ENCODE measurements at regions not wholly inside any gene's neighbourhood (a gene's known extent, or its start where the extent isn't known, plus 50 kb on each side); places are given as distances from the start of the nearest gene placed in this dataset.

DNA sequence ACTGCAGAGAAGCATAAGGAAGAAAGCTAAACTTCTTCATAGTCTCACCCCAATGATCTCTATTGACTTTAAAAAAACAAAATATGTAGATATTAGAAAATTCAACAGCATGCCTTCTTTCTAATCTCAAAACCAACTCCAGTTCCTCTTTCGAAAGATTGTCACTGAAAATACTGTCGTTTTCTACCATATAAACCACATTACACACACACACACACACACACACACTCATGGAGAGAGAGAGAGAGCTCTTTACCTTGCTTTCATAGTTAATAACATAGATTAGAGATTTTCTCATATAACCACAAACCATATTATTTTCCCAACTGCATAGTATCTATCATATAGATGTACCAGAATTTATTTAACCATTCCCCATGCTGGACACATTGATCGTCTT, 296.2 kb upstream of the MGMT start:
- Mint-ChIP-seq H3K9me3 (no peaks in the 10 kb centered on the region), H3K4me3 (no peak overlapping the region), H3K4me1 (ENCODE audit: low read depth) (no peaks in the 10 kb centered on the region), H3K27me3 (ENCODE audit: low read depth) (no peaks in the 10 kb centered on the region), H3K36me3 (ENCODE audit: insufficient read depth) (no peaks in the 10 kb centered on the region)
- no peak for ATAC-seq
- no peak for DNase-seq

DNA sequence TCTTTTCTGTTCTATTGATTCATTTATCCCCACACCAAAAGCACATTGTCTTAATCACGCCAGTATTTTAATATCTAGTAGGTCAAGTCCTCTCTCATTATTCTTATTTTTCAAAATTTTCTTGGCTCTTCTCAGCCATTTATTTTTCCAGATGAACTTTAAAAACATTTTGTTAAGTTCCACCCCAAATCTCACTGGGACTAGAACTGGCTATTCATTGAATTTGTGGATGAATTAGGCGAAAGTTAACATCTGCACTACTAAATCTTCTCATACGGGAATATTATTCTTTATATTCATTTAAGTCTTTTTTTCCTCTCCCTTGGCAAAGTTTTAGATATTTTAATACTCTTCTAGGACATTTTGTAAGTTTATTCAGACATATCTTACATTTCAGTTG, 295.2 kb upstream of the MGMT start:
- no peaks in the 10 kb centered on the region for H3K9me3 Mint-ChIP-seq
- ATAC-seq (no peak), DNase-seq (no peak)
- H3K4me1 Mint-ChIP-seq (ENCODE audit: low read depth): no peaks in the 10 kb centered on the region
- no peaks in the 10 kb centered on the region for H3K27me3 Mint-ChIP-seq (ENCODE audit: low read depth)
- no peak overlapping the region for H3K4me3 Mint-ChIP-seq
- H3K36me3 Mint-ChIP-seq (ENCODE audit: insufficient read depth): no peaks in the 10 kb centered on the region

DNA sequence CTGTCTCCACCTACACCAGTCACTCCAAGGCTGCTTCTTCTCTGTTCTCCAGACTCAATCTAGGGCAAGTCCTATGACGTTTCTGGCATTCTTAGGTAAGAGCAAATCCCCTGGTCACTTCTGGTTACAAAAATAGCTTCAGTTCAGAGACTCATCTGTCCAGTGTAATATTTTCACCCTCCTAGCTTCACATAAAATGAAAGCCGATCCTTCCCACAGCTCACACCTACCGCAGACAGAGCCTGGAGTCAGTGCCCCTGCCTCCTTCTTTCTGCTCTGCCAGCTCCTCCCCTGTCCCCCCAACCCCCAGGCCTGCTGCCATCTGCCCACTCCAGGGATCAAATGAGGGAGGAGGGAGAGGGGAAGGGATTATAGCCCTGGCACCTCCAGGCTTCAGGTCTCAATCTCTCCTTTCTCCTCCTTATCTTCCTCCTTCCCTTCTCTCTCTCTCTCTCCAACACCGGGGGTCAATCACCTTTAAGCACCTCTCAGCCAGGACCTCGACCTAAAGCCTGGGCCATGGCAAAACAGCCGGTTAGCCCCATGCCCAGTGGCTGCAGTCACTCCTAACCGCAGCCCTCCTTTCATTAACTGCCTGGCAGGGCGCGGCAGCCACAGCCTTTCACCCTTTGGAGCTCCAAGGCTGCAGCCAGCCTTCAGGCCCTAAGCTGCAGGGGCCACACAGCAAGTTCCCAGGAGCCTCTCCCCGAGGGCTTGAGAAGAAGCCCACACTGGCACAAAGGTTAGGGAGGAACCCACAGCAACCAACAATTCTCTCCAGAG, 292.6 kb upstream of the MGMT start:
- Mint-ChIP-seq H3K4me3 (no peak overlapping the region), H3K27me3 (ENCODE audit: low read depth) (peaks cover 2% of the 10 kb centered on the region), H3K36me3 (ENCODE audit: insufficient read depth) (no peaks in the 10 kb centered on the region), H3K9me3 (no peaks in the 10 kb centered on the region), H3K4me1 (ENCODE audit: low read depth) (no peaks in the 10 kb centered on the region)
- DNase-seq (no peak), ATAC-seq (no peak)

DNA sequence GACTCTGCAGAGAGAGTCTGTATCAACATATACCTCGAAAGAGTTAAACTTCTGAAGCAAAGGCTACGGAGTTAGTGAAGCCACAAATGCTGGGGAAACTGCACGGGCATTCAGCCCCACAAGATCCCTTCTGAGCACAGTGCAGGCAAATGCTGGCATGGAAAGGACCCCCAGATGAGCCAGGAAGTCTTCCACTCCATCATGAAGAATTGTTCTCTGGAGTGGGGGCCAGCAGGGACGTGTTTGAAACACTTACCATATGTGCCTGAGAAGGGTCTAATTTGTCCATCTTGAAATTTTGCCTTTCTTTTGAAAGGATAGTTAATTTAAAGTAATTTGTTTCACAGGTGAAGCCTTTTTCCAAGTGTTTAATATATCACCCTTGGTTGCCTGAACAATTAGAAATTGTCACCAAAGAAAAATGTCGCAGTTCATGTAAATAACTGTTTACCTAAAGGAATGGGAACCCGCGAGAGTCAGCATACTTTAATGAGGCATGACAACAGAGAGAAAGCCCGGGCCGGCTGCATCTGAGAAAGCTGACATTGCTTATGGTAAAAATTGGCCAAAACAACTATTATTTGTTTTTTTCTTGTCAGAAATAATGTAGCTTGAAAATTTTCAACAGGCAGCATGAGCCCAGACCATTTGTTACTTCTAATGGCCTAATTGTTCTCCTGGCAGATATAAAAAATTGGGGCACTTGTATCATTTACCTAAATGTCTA, 287.6 kb upstream of the MGMT start:
- Mint-ChIP-seq H3K4me3 (no peak overlapping the region), H3K27me3 (ENCODE audit: low read depth) (peaks cover 2% of the 10 kb centered on the region)

DNA sequence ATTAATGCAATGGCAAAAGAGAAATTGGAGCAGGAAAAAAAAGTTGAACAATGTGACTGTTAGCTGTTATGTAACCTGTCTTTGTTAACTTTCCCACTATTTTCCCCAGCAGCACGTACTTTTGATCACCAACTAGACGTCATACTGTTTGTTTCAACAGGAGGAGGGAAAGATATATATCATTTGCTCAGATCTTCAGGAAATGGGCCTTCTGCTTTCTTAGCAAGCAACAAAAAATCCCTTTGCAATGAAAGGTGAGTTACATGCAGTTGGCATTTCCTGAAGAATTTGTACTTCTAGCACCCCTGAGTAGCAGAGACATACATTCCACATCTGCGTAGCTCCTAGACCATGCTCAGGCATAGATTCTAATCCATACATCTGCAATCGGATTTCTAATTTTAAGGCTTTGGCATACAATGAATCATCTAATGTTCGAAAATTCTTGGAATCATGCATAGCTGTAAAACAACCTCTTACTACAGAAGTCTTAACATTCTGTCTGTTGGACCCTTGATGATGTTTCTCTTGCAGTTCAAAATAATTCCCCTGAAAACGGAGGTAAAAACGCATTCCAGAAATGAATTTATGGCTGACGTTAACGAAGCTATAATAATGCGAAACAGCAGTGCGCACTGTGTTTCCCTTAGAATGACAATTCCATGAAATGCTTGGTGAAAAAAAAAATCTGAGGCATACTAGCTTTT, 286.9 kb upstream of the MGMT start:
- DNase-seq (no peak), ATAC-seq (no peak)
- H3K9me3 Mint-ChIP-seq: no peaks in the 10 kb centered on the region
- peaks cover 2% of the 10 kb centered on the region for H3K27me3 Mint-ChIP-seq (ENCODE audit: low read depth)
- no peaks in the 10 kb centered on the region for H3K4me1 Mint-ChIP-seq (ENCODE audit: low read depth)
- H3K4me3 Mint-ChIP-seq: no peak overlapping the region
- no peaks in the 10 kb centered on the region for H3K36me3 Mint-ChIP-seq (ENCODE audit: insufficient read depth)

More for the DNA sequence above, 287.6 kb upstream of the MGMT start:
- ATAC-seq: no peak
- no peak for DNase-seq
- Mint-ChIP-seq H3K36me3 (ENCODE audit: insufficient read depth) (no peaks in the 10 kb centered on the region), H3K4me1 (ENCODE audit: low read depth) (no peaks in the 10 kb centered on the region), H3K9me3 (no peaks in the 10 kb centered on the region)

DNA sequence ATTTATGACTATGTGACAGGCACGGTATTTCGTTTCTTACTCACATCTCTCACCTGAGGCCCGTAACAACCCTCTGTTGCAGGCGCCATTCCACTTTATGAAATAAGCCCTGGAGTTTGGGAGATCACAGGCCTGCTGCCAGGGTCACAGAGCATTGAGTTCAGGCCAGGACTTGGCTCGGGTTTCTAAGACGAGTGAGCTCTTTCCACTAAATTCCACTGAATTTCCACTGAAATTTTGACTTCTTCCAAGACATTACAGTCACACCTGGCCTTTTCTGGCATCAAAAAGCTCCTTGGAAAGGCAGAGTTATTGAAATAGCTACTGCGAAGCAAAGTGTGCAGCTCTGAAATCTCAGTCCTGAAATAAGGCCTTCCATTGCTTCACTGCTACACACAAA, 282.8 kb upstream of the MGMT start:
- DNase-seq: no peak
- no peaks in the 10 kb centered on the region for H3K36me3 Mint-ChIP-seq (ENCODE audit: insufficient read depth)
- H3K4me3 Mint-ChIP-seq: no peak overlapping the region
- peaks cover 17% of the 10 kb centered on the region for H3K9me3 Mint-ChIP-seq
- no peaks in the 10 kb centered on the region for H3K27me3 Mint-ChIP-seq (ENCODE audit: low read depth)
- no peak for ATAC-seq
- H3K4me1 Mint-ChIP-seq (ENCODE audit: low read depth): no peaks in the 10 kb centered on the region

DNA sequence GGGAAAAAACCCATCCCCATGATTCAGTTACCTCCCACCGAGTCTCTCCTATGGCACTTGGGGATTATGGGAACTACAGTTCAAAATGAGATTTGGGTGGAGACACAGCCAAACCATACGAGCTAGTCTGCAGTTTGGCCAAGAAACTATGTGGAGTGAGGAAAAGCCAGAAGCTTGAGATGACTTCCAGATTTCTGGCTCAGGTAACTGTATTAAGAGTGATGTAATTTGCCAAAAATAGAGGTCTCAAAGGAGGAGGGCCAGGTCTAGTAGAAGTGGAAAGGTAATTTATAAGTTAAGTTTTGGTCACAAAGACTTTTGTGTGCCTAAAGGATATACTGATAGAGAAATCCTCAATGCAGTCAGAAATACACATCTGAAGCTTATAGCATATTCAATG, 279.7 kb upstream of the MGMT start:
- Mint-ChIP-seq H3K27me3 (ENCODE audit: low read depth) (peaks cover 2% of the 10 kb centered on the region), H3K36me3 (ENCODE audit: insufficient read depth) (no peaks in the 10 kb centered on the region), H3K4me1 (ENCODE audit: low read depth) (no peaks in the 10 kb centered on the region), H3K4me3 (no peak overlapping the region), H3K9me3 (peaks cover 17% of the 10 kb centered on the region)
- DNase-seq (no peak), ATAC-seq (no peak)

DNA sequence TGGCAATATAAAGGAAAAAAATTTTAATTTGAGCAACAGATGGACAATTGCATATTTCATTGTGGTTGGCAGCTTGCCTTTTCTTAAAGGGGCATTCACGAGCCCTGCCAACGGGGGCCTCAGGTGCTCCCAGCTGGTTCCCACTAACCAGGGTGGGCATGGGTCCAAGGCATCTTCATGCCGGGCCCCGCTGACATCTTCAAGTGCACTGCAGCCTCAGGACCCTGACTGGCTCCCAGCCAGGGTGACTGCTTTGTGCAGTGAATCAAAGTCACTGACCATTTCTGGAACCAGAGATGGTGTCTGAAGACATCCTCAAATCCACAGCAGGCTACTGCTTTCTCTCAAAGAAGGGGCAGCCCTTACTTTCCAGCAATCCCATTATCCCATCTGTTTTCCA, 275.2 kb upstream of the MGMT start:
- no peak for ATAC-seq
- no peak overlapping the region for H3K4me3 Mint-ChIP-seq
- H3K9me3 Mint-ChIP-seq: peaks cover 11% of the 10 kb centered on the region
- peaks cover 12% of the 10 kb centered on the region for H3K27me3 Mint-ChIP-seq (ENCODE audit: low read depth)
- no peaks in the 10 kb centered on the region for H3K4me1 Mint-ChIP-seq (ENCODE audit: low read depth)
- H3K36me3 Mint-ChIP-seq (ENCODE audit: insufficient read depth): no peaks in the 10 kb centered on the region
- DNase-seq: no peak

DNA sequence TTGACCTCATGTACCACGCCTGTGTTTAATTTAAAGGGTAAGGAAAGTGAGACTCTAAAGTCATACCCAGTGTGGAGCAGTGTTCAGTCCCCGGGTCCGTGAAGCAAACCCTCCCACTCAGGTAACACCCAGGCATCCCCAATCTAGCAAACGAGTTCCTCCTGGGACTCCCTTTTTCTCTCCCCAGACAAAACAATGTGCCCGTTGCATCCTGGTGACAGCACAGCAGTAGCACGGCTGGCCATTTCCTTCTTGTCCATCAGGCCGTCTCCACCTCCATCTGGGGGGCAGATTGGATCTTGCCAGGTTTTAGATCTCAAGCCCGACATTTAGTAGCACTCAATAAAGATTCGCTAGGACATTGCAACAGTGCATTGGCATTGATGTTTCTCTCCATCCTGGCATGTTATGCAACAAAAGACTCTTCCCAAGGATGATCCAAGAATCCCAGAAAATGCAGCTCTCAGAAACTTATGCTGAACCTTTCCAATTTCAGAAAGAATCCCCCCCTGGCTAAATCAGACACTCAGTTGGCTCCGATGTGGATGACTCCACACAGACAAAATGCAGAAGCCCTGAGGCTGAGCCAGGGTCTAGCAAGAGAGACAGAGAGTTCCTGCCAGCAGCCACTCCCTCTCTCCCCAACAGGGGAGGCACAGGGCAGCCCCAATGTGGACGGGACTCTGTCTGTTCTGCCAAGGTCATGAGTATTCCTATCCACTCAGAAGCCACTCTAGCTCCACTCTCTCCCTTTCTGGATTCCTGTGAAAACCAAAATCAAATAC, 274.5 kb upstream of the MGMT start:
- H3K4me3 Mint-ChIP-seq: no peak overlapping the region
- ATAC-seq: no peak
- peaks cover 4% of the 10 kb centered on the region for H3K9me3 Mint-ChIP-seq

DNA sequence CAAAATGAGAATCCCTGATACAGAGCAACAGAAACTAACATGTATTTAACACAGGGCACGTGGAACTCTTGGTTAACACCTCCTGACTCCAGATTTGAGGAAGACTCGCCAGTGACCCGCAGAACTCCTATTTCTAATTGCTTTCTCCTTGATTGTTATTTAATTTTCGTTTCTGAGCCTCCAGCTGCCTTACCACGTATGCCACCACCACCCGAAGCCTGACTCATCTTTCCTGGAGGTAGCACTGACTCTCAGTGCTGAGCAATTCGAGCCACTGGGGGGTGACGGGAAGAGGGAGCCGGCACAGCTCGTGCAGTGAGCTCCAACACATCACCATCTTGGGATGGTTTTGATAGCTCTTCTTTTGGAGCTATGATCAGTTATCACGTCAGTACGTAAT, 273.9 kb upstream of the MGMT start:
- peak; percentile 18 to 48 for ATAC-seq
- no peaks in the 10 kb centered on the region for H3K9me3 Mint-ChIP-seq
- H3K4me1 Mint-ChIP-seq (ENCODE audit: low read depth): no peaks in the 10 kb centered on the region
- H3K36me3 Mint-ChIP-seq (ENCODE audit: insufficient read depth): no peaks in the 10 kb centered on the region
- DNase-seq: no peak
- H3K27me3 Mint-ChIP-seq (ENCODE audit: low read depth): peaks cover 12% of the 10 kb centered on the region
- H3K4me3 Mint-ChIP-seq: no peak overlapping the region

More for the DNA sequence above, 274.5 kb upstream of the MGMT start:
- no peak for DNase-seq
- no peaks in the 10 kb centered on the region for H3K4me1 Mint-ChIP-seq (ENCODE audit: low read depth)
- H3K27me3 Mint-ChIP-seq (ENCODE audit: low read depth): peaks cover 12% of the 10 kb centered on the region
- H3K36me3 Mint-ChIP-seq (ENCODE audit: insufficient read depth): no peaks in the 10 kb centered on the region

DNA sequence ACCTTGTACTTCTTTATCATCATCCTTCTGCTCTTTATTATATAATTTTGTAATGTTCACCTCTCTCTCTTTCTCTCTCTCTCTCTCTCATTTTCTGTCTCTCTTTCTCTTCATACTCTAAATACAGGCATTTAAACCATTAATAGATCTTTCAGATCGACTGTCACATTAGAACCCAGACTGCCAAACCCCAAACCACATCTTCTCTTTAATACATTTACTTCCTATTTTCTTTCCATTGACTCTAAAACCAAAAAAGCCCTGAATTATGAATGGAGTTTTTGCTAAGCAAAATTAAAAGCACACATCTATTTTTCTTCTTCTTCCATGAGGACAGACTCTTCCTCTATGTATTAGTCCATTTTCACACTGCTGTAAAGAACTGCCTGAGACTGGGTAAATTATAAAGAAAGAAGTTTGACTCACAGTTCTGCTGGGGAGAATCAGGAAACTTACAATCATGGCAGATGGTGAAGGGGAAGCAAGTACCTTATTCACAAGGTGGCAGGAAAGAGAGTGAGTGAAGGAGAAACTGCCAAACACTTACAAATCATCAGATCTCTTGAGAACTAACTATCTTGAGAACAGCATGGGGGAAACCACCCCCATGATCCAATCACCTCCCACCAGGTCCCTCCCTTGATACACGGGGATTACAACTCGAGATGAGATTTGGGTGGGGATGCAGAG, 272.7 kb upstream of the MGMT start:
- H3K4me1 Mint-ChIP-seq (ENCODE audit: low read depth): no peaks in the 10 kb centered on the region
- DNase-seq: no peak
- H3K4me3 Mint-ChIP-seq: no peak overlapping the region

DNA sequence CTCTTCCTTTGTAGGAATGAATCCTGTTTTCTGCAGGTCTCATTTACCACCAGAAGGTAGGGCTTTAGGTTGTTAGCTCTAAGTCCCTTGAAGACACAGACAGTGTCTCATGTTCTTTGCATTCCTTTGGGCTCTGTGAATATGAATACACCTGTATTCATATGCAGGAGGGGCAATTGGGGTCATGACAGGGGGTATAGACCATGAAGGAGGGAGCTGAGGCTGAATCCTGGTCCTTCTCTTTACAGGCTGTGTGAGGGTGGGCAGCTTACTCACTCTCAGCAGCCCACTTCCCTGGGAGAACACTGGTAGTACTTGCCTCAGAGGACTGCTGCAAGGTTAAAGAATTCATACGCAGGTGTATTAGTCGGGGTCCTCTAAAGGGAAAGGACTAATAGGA, 267.2 kb upstream of the MGMT start:
- no peaks in the 10 kb centered on the region for H3K9me3 Mint-ChIP-seq
- ATAC-seq: no peak
- no peak overlapping the region for H3K4me3 Mint-ChIP-seq
- no peaks in the 10 kb centered on the region for H3K4me1 Mint-ChIP-seq (ENCODE audit: low read depth)
- H3K27me3 Mint-ChIP-seq (ENCODE audit: low read depth): peaks cover 3% of the 10 kb centered on the region
- no peaks in the 10 kb centered on the region for H3K36me3 Mint-ChIP-seq (ENCODE audit: insufficient read depth)
- DNase-seq: no peak

More for the DNA sequence above, 272.7 kb upstream of the MGMT start:
- Mint-ChIP-seq H3K27me3 (ENCODE audit: low read depth) (peaks cover 12% of the 10 kb centered on the region), H3K36me3 (ENCODE audit: insufficient read depth) (no peaks in the 10 kb centered on the region), H3K9me3 (no peaks in the 10 kb centered on the region)
- no peak for ATAC-seq

DNA sequence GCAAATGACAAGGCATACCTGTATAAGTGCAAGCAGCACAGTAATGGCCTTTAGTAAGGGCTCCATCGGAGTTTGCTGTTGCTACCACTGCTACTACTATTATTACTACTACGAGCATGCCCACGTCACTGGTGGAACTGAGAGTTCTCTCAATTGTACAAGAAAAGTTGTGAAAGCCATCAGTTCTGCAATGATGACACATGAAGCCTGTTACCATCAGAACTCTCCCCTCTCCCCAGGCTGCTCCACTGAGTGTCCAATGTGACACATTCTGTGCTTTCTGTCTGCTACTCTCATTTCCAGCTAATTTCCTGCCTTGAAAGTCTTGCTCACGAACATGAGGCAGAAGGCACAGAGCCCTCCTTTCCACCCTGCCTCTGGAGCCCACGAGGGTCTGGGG, 263.2 kb upstream of the MGMT start:
- Mint-ChIP-seq H3K27me3 (ENCODE audit: low read depth) (no peaks in the 10 kb centered on the region), H3K9me3 (no peaks in the 10 kb centered on the region), H3K36me3 (ENCODE audit: insufficient read depth) (no peaks in the 10 kb centered on the region), H3K4me3 (no peak overlapping the region), H3K4me1 (ENCODE audit: low read depth) (no peaks in the 10 kb centered on the region)
- ATAC-seq (no peak), DNase-seq (no peak)

DNA sequence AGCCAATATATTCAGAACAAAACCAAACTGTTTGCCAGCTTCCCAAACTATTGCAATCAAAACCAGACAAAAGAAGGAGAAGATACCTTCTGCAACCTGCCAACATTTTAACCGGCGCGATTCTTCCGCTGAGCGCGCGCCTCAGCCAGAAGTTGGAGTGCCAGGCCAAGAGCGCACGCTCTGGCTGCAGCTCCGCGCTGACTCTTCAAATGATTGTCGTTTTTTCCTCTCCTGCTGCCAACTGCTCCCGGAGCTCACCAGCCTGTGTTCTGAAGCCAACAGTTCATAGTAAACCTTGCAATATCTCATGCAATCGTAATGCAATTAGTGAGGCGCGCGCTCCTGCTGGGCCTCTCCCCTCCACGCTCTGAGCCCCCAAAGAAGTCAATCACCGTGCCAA, 259.7 kb upstream of the MGMT start:
- DNase-seq (no peak), ATAC-seq (no peak)
- no peaks in the 10 kb centered on the region for H3K9me3 Mint-ChIP-seq
- H3K4me3 Mint-ChIP-seq: no peak overlapping the region
- no peaks in the 10 kb centered on the region for H3K4me1 Mint-ChIP-seq (ENCODE audit: low read depth)
- H3K36me3 Mint-ChIP-seq (ENCODE audit: insufficient read depth): no peaks in the 10 kb centered on the region
- no peaks in the 10 kb centered on the region for H3K27me3 Mint-ChIP-seq (ENCODE audit: low read depth)
